ENCODE measurements at regions not wholly inside any gene's neighbourhood (a gene's known extent, or its start where the extent isn't known, plus 50 kb on each side); places are given as distances from the start of the nearest gene placed in this dataset.

GRCh38 chr17:77905766-77906165, 52.7 kb upstream of the TNRC6C start (continued):
- TF ChIP-seq JUND (IDR thresholded peaks at IDR 0.05; ENCODE audit: low read length), result no peak
